SK-N-SH treated with all-trans-retinoic acid at 6 μM for 48 hours (cell line): ENCODE measurements at regions not wholly inside any gene's neighbourhood (a gene's known extent, or its start where the extent isn't known, plus 50 kb on each side); places are given as distances from the start of the nearest gene placed in this dataset.

Experiments used
- CSDC2 ChIP-seq: fragments of 250-450 bp; sonication (Bioruptor Pico); IDR thresholded peaks from 2 replicates; pipeline ENCODE4 v1.5.0; 2020; ENCODE audit warnings: mild to moderate bottlenecking, moderate library complexity
- PATZ1 ChIP-seq: fragments of 250-450 bp; sonication (Bioruptor Pico); IDR thresholded peaks from 2 replicates; pipeline ENCODE4 v1.8.0; 2020; ENCODE audit warnings: mild to moderate bottlenecking, moderate library complexity, borderline replicate concordance
- RARB ChIP-seq: fragments of 250-450 bp; sonication (Bioruptor Pico); IDR thresholded peaks from 2 replicates; pipeline ENCODE4 v1.8.0; 2021; ENCODE audit warnings: mild to moderate bottlenecking, moderate library complexity
- SNAI2 ChIP-seq: fragments of 250-450 bp; sonication (Bioruptor Pico); IDR thresholded peaks from 2 replicates; pipeline ENCODE4 v1.5.0; 2020; ENCODE audit warnings: mild to moderate bottlenecking, moderate library complexity
- ZFP30 ChIP-seq: fragments of 450-650 bp; formaldehyde crosslinking; IDR thresholded peaks from 2 replicates; pipeline ENCODE4 v1.5.0; 2022; ENCODE audit warnings: mild to moderate bottlenecking, moderate library complexity
- ZNF70 ChIP-seq: fragments of 450-650 bp; formaldehyde crosslinking; IDR thresholded peaks from 2 replicates; pipeline ENCODE4 v1.5.0; 2020; ENCODE audit warnings: mild to moderate bottlenecking, moderate library complexity

GRCh38 chr2:53504507-53504906 is 263.1 kb upstream of the CHAC2 start:
- TF ChIP-seq RARB (no peak), CSDC2 (no peak), ZFP30 (CRISPR knock-in tag) (no peak), PATZ1 (CRISPR knock-in tag) (no peak), ZNF70 (CRISPR knock-in tag) (no peak), SNAI2 (CRISPR knock-in tag) (no peak)
